Endodermal cell (in vitro differentiated cells): ENCODE measurements at regions not wholly inside any gene's neighbourhood (a gene's known extent, or its start where the extent isn't known, plus 50 kb on each side); places are given as distances from the start of the nearest gene placed in this dataset.

ENCODE experiments used
- DNase-seq: peaks from one replicate; pipeline ENCODE4 v3.0.0-alpha.2; 2017
- H3K27ac ChIP-seq: 2 replicates; pipeline ENCODE4 v1.5.1; 2013; ENCODE audit warnings: mild to moderate bottlenecking, low read depth, low read length, moderate library complexity
- H3K27me3 ChIP-seq: 2 replicates; pipeline ENCODE4 v1.6.1; 2013; ENCODE audit warnings: mild to moderate bottlenecking, low read length, moderate library complexity; ENCODE audit not compliant: insufficient read depth, control insufficient read depth, poor library complexity, severe bottlenecking
- H3K36me3 ChIP-seq: 2 replicates; pipeline ENCODE4 v1.7.0; 2013; ENCODE audit warnings: mild to moderate bottlenecking, low read length, moderate library complexity; ENCODE audit not compliant: control insufficient read depth, insufficient read depth
- H3K4me1 ChIP-seq: one replicate; pipeline ENCODE4 v1.7.0; 2013; ENCODE audit warnings: low read length; ENCODE audit not compliant: control insufficient read depth, insufficient read depth
- H3K4me3 ChIP-seq: 2 replicates; pipeline ENCODE4 v1.5.1; 2013; ENCODE audit warnings: mild to moderate bottlenecking, low read length, moderate library complexity
- H3K9ac ChIP-seq: 2 replicates; pipeline ENCODE4 v1.6.1; 2013; ENCODE audit warnings: mild to moderate bottlenecking, low read length, moderate library complexity; ENCODE audit not compliant: poor library complexity, severe bottlenecking; ENCODE audit errors: extremely low read depth
- H3K9me3 ChIP-seq: 2 replicates; pipeline ENCODE4 v1.6.1; 2013; ENCODE audit warnings: mild to moderate bottlenecking, low read length, moderate library complexity; ENCODE audit not compliant: control insufficient read depth
- H3K27ac Mint-ChIP-seq: 2 replicates; pipeline ENCODE4 v1.8.0; 2020; ENCODE audit warnings: mixed read lengths
- H3K27me3 Mint-ChIP-seq: 2 replicates; pipeline ENCODE4 v1.8.0; 2021; ENCODE audit warnings: mild to moderate bottlenecking, mixed read lengths; ENCODE audit not compliant: insufficient read depth
- H3K36me3 Mint-ChIP-seq: 2 replicates; pipeline ENCODE4 v1.8.0; 2020; ENCODE audit warnings: low read depth, mixed read lengths
- H3K4me1 Mint-ChIP-seq: 2 replicates; pipeline ENCODE4 v1.8.0; 2020; ENCODE audit warnings: mixed read lengths
- H3K4me3 Mint-ChIP-seq: 2 replicates; pipeline ENCODE4 v1.8.0; 2020; ENCODE audit warnings: mild to moderate bottlenecking, moderate library complexity, mixed read lengths
- H3K9me3 Mint-ChIP-seq: 2 replicates; pipeline ENCODE4 v1.8.0; 2020; ENCODE audit warnings: mild to moderate bottlenecking, mixed read lengths
- CTCF ChIP-seq: fragments of 200-600 bp; sonication (generic); conservative IDR thresholded peaks from 2 replicates; pipeline ENCODE4 v1.5.0; 2021; ENCODE audit warnings: antibody characterized with exemption, mild to moderate bottlenecking
- WGBS, 2 experiments: methylation state at CpG; one replicate each; pipeline versions ENCODE4 v1.1.5 to v1.1.7; 2013; ENCODE audit warnings: missing lambda C conversion rate in 2 of 2, mixed read lengths in 1 of 2; ENCODE audit not compliant: insufficient coverage in 1 of 2, insufficient read length in 1 of 2; 5-methylcytosine and 5-hydroxymethylcytosine counted together

DNA sequence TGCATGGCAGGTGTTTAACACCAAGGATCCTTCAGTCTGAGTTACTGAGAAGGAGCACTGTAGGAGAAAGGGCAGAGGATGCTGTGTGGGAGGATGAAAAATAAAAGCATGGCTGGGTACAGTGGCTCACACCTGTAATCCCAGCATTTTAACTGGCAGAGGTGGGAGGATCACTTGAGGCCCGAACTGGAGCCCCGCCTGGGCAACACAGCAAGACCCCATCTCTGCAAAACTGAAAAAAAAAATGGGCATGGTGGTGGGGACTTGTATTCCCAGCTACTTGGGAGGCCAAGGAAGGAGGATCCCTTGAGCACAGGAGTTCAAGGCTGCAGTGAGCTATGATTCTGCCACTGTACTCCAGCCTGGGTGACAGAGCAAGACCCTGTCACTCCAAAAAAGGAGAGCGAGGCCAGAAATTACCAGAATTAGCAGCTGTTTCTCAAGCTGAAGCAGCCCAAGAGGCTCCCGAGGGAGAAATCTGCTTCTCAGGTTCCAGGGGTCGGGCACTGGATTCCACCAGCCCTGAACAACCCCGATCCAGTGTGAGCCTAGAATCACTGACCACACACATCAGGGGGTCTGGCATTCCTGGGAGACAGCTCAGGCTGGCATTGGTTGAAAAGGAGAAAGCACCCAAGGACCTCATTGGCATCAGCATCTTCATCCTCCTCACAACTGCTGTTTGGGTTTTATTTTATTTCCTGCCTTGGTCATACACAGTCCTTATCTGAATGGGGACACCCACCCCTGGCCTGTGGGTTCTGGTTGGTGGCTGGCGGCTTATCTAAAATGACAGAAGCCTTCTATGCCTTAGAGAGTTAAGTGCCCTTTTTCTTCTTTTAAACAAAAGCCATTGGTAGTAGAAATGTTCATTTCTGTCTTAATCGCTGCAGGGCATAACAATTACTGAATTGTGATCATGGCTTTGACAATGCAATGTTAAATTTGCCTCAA lies 66.3 kb upstream of the TRIM2 start:
- H3K27me3 ChIP-seq: no peaks in the 10 kb centered on the region
- H3K9me3 ChIP-seq: no peaks in the 10 kb centered on the region
- no peaks in the 10 kb centered on the region for H3K36me3 ChIP-seq
- no peak overlapping the region for H3K27ac ChIP-seq
- no peak for TF ChIP-seq CTCF
- no peak overlapping the region for H3K9ac ChIP-seq
- no peak overlapping the region for H3K27ac Mint-ChIP-seq
- H3K4me1 Mint-ChIP-seq: peaks cover 3% of the 10 kb centered on the region
- no peaks in the 10 kb centered on the region for H3K36me3 Mint-ChIP-seq
- no peaks in the 10 kb centered on the region for H3K4me1 ChIP-seq
- H3K9me3 Mint-ChIP-seq: no peaks in the 10 kb centered on the region
- H3K27me3 Mint-ChIP-seq: no peaks in the 10 kb centered on the region
- H3K4me3 ChIP-seq: no peak overlapping the region
- DNase-seq: peak; percentile 43
- no peak overlapping the region for H3K4me3 Mint-ChIP-seq
- WGBS, 2 experiments: 91 to 96% methylated on average over 4 to 8 of the region's 8 CpGs

DNA sequence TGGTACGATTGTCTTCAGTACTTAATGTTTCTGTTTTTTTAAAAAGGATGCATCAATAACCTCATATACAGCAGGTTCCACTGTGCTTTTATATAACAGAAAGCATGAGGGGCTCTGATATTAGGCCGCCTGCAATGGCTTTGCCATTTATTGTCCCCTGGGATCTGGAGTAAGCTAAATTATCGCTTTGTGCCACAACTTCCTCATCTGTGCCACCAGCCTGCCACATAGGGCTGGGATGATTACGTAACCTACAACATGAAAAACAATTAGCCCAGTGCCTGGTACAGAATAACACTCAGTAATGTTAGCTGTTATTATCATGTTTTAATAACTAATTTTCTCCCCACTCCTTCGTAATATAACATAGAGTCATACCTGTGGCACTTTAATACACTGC lies 65.5 kb upstream of the TRIM2 start:
- H3K4me1 Mint-ChIP-seq: peaks cover 11% of the 10 kb centered on the region
- H3K4me3 Mint-ChIP-seq: no peak overlapping the region
- H3K27me3 Mint-ChIP-seq: no peaks in the 10 kb centered on the region
- Histone ChIP-seq H3K36me3 (no peaks in the 10 kb centered on the region), H3K9me3 (no peaks in the 10 kb centered on the region), H3K9ac (no peak overlapping the region), H3K27ac (no peak overlapping the region), H3K4me1 (peaks cover 3% of the 10 kb centered on the region), H3K27me3 (no peaks in the 10 kb centered on the region), H3K4me3 (no peak overlapping the region)
- no peak for DNase-seq
- no peaks in the 10 kb centered on the region for H3K36me3 Mint-ChIP-seq
- no peaks in the 10 kb centered on the region for H3K9me3 Mint-ChIP-seq
- 87 to 93% methylated on average over 3 to 5 of the region's 5 CpGs for WGBS, 2 experiments
- no peak for TF ChIP-seq CTCF
- no peak overlapping the region for H3K27ac Mint-ChIP-seq

- no peak for DNase-seq
- H3K27ac ChIP-seq: no peak overlapping the region
- H3K4me1 ChIP-seq: peaks cover 3% of the 10 kb centered on the region
- 89 to 93% methylated on average over 3 of the region's 5 CpGs for WGBS, 2 experiments
- H3K4me1 Mint-ChIP-seq: peaks cover 15% of the 10 kb centered on the region
- no peak overlapping the region for H3K27ac Mint-ChIP-seq
- no peak overlapping the region for H3K4me3 ChIP-seq
- TF ChIP-seq CTCF: no peak
- H3K9me3 ChIP-seq: no peaks in the 10 kb centered on the region
- no peaks in the 10 kb centered on the region for H3K27me3 Mint-ChIP-seq
- no peaks in the 10 kb centered on the region for H3K27me3 ChIP-seq
- H3K36me3 Mint-ChIP-seq: no peaks in the 10 kb centered on the region
- no peak overlapping the region for H3K4me3 Mint-ChIP-seq
- no peak overlapping the region for H3K9ac ChIP-seq
- H3K36me3 ChIP-seq: no peaks in the 10 kb centered on the region
- H3K9me3 Mint-ChIP-seq: no peaks in the 10 kb centered on the region
These were observed 63.9 kb upstream of the TRIM2 start for GRCh38 chr4:153140294-153140693.
